Stomach (tissue), 8 donors: ENCODE measurements at regions not wholly inside any gene's neighbourhood (a gene's known extent, or its start where the extent isn't known, plus 50 kb on each side); places are given as distances from the start of the nearest gene placed in this dataset.

ENCODE experiments used
- DNase-seq, 2 donors: peaks; one replicate each; pipeline versions ENCODE4 v3.0.0 to v3.0.0-alpha.2; 2013 to 2019
- H3K27ac ChIP-seq, 5 donors: fragments of 200-600 bp in 4 of 5; sonication (generic) in 4 of 5; one replicate each; pipeline ENCODE4 v1.5.1; 2013 to 2019; ENCODE audit warnings: mild to moderate bottlenecking in 1 of 5, moderate library complexity in 1 of 5
- H3K27me3 ChIP-seq, 3 donors: fragments of 200-600 bp; sonication (generic); one replicate each; pipeline ENCODE4 v1.5.1; 2017 to 2019; ENCODE audit warnings: mixed run types in 1 of 3
- H3K36me3 ChIP-seq, 4 donors: fragments of 200-600 bp; sonication (generic); 1 replicate in 3 of 4; 2 replicates in 1 of 4; pipeline ENCODE4 v1.5.1; 2016 to 2019
- H3K4me1 ChIP-seq, 4 donors: fragments of 200-600 bp; sonication (generic); one replicate each; pipeline ENCODE4 v1.5.1; 2016 to 2019
- H3K4me3 ChIP-seq, 4 donors: fragments of 200-600 bp; sonication (generic) in 3 of 4; one replicate each; pipeline ENCODE4 v1.5.1; 2016 to 2019; ENCODE audit warnings: mild to moderate bottlenecking in 1 of 4
- H3K9me3 ChIP-seq, 4 donors: fragments of 200-600 bp; sonication (generic); one replicate each; pipeline ENCODE4 v1.5.1; 2016 to 2019
- EP300 ChIP-seq: sonication (generic); formaldehyde crosslinking; IDR thresholded peaks from one replicate; pipeline ENCODE4 v1.6.1; 2017; ENCODE audit warnings: antibody characterized with exemption
- POLR2A ChIP-seq, 4 donors: fragments of 450-650 bp; IDR thresholded peaks; one replicate each; pipeline ENCODE4 v1.6.1; 2016; ENCODE audit warnings: antibody characterized with exemption in 4 of 4, control low read depth in 2 of 4, mild to moderate bottlenecking in 1 of 4, moderate library complexity in 1 of 4
- POLR2AphosphoS5 ChIP-seq, 3 donors: sonication (generic); formaldehyde crosslinking; IDR thresholded peaks; one replicate each; pipeline ENCODE4 v1.6.1; 2016; ENCODE audit warnings: antibody characterized with exemption in 3 of 3
- WGBS, 5 donors: extraction: QIAGEN DNeasy Blood & Tissue Kit in 3 of 5; methylation state at CpG; one replicate each; pipeline versions ENCODE4 v1.1.5 to v1.1.7; 2013 to 2018; 5-methylcytosine and 5-hydroxymethylcytosine counted together
- intact Hi-C: fragments of 100-400 bp; cut with DNase I; formaldehyde crosslinking; loops from one replicate; pipeline ENCODE4 v1.15.1; 2023; ENCODE audit warnings: low total_unique reads
- TF ChIP-seq, protein P1 (sequence below), 7 experiments: fragments of 450-650 bp in 4 of 7; fragments of 200-600 bp in 3 of 7; sonication (generic) in 3 of 7; IDR thresholded peaks; one replicate each; pipeline ENCODE4 v1.5.1; 2016 to 2019; ENCODE audit warnings: antibody characterized with exemption in 7 of 7, control low read depth in 2 of 7, mild to moderate bottlenecking in 1 of 7
- donor health status: healthy with polysubstance abuse.
- donor health status: Bipolar disorder and iron deficiency.
- donor health status: healthy.

- H3K27ac ChIP-seq = peak overlapping the region in 4 of 5 donors; percentile 24 to 71 (median 51)
- no peaks in the 10 kb centered on the region for H3K27me3 ChIP-seq
- H3K4me3 ChIP-seq = no peak overlapping the region
- no peak for TF ChIP-seq EP300
- no peak for TF ChIP-seq POLR2A (IDR thresholded peaks at IDR 0.05)
- 81 to 87% (median 83%) methylated on average over 8 of the region's 8 CpGs for WGBS, 5 donors
- intact Hi-C loops = loop anchor here (10.0 kb wide), 1 partner anchor 341 kb away; no protein-coding TSS in a partner anchor
- H3K36me3 ChIP-seq = no peaks in the 10 kb centered on the region
- no peaks in the 10 kb centered on the region for H3K9me3 ChIP-seq
- peaks cover 0 to 31% (median 16%) of the 10 kb centered on the region in 4 donors for H3K4me1 ChIP-seq
- DNase-seq = no peak
These were observed 334.7 kb downstream of the SOX9 start for GRCh38 chr17:72455562-72455961.

GRCh38 chr17:72456075-72456474 is 335.3 kb downstream of the SOX9 start:
- Histone ChIP-seq H3K9me3 (no peaks in the 10 kb centered on the region), H3K4me3 (no peak overlapping the region), H3K4me1 (peaks cover 0 to 36% (median 19%) of the 10 kb centered on the region in 4 donors), H3K27ac (peak overlapping the region in 4 of 5 donors; percentile 29 to 71 (median 51)), H3K27me3 (no peaks in the 10 kb centered on the region), H3K36me3 (no peaks in the 10 kb centered on the region)
- peak in 2 of 3 donors; percentile 21 to 49 for TF ChIP-seq POLR2AphosphoS5 (IDR thresholded peaks at IDR 0.05)
- TF ChIP-seq POLR2A (IDR thresholded peaks at IDR 0.05) = no peak
- intact Hi-C loops = loop anchor here (10.0 kb wide), 1 partner anchor 341 kb away; no protein-coding TSS in a partner anchor
- peak; percentile 63 to 72 for DNase-seq
- WGBS, 5 donors = 26 to 53% (median 30%) methylated on average over 4 of the region's 4 CpGs

DNA sequence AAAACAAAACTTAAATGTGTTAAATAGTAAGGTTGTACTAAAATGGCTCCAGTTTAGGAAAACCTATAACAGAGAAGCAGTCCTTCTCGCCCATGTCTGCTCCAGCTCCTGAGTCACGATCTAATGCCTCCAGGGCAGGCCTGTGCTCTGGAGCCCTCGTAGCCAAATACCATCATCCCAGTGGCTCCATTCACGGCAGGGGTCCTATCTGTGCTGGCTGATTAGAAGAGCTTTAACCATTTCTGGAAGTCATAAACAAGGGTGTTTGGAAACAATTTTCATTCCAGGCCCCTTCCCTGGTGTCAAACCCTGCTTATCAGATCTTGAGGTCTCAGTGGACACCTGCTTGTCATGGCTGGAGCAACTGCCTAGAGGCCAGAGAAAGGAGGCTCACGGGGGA is 336.9 kb downstream of the SOX9 start:
- 83 to 93% (median 87%) methylated on average over 5 of the region's 5 CpGs for WGBS, 5 donors
- Histone ChIP-seq H3K27me3 (no peaks in the 10 kb centered on the region), H3K4me1 (peaks cover 3 to 49% (median 22%) of the 10 kb centered on the region in 4 donors), H3K4me3 (no peak overlapping the region), H3K27ac (peak overlapping the region in 1 of 5 donors; percentile 74), H3K36me3 (no peaks in the 10 kb centered on the region), H3K9me3 (no peaks in the 10 kb centered on the region)
- DNase-seq = no peak
- intact Hi-C loops = loop anchor here (10.0 kb wide), 1 partner anchor 343 kb away; no protein-coding TSS in a partner anchor
- TF ChIP-seq EP300 = no peak

GRCh38 chr17:72458301-72458700 is 337.5 kb downstream of the SOX9 start:
- DNase-seq = no peak
- Histone ChIP-seq H3K4me3 (no peak overlapping the region), H3K9me3 (no peaks in the 10 kb centered on the region), H3K4me1 (peaks cover 5 to 50% (median 20%) of the 10 kb centered on the region in 4 donors), H3K36me3 (no peaks in the 10 kb centered on the region), H3K27ac (peak overlapping the region; percentile 19 to 74 (median 56)), H3K27me3 (no peaks in the 10 kb centered on the region)
- WGBS, 5 donors = 84 to 93% (median 90%) methylated on average over 9 of the region's 9 CpGs
- intact Hi-C loops = loop anchor here (10.0 kb wide), 1 partner anchor 344 kb away; no protein-coding TSS in a partner anchor
- TF ChIP-seq POLR2AphosphoS5 (IDR thresholded peaks at IDR 0.05) = no peak
- TF ChIP-seq POLR2A (IDR thresholded peaks at IDR 0.05) = no peak
- TF ChIP-seq, protein P1, sequence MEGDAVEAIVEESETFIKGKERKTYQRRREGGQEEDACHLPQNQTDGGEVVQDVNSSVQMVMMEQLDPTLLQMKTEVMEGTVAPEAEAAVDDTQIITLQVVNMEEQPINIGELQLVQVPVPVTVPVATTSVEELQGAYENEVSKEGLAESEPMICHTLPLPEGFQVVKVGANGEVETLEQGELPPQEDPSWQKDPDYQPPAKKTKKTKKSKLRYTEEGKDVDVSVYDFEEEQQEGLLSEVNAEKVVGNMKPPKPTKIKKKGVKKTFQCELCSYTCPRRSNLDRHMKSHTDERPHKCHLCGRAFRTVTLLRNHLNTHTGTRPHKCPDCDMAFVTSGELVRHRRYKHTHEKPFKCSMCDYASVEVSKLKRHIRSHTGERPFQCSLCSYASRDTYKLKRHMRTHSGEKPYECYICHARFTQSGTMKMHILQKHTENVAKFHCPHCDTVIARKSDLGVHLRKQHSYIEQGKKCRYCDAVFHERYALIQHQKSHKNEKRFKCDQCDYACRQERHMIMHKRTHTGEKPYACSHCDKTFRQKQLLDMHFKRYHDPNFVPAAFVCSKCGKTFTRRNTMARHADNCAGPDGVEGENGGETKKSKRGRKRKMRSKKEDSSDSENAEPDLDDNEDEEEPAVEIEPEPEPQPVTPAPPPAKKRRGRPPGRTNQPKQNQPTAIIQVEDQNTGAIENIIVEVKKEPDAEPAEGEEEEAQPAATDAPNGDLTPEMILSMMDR (IDR thresholded peaks at IDR 0.05) = no peak
- no peak for TF ChIP-seq EP300

- H3K9me3 ChIP-seq = no peaks in the 10 kb centered on the region
- DNase-seq = peak in 1 of 2 donors; percentile 35
- peak overlapping the region; percentile 22 to 89 (median 78) for H3K27ac ChIP-seq
- intact Hi-C loops = no loop called here
- H3K27me3 ChIP-seq = no peaks in the 10 kb centered on the region
- no peaks in the 10 kb centered on the region for H3K36me3 ChIP-seq
- TF ChIP-seq POLR2A (IDR thresholded peaks at IDR 0.05) = no peak
- TF ChIP-seq, protein P1 (IDR thresholded peaks at IDR 0.05) = no peak
- no peak for TF ChIP-seq EP300
- TF ChIP-seq POLR2AphosphoS5 (IDR thresholded peaks at IDR 0.05) = no peak
- no peak overlapping the region for H3K4me3 ChIP-seq
- H3K4me1 ChIP-seq = peaks cover 18 to 69% (median 31%) of the 10 kb centered on the region in 4 donors
These were observed 339.9 kb downstream of the SOX9 start for GRCh38 chr17:72460711-72461110.

DNA sequence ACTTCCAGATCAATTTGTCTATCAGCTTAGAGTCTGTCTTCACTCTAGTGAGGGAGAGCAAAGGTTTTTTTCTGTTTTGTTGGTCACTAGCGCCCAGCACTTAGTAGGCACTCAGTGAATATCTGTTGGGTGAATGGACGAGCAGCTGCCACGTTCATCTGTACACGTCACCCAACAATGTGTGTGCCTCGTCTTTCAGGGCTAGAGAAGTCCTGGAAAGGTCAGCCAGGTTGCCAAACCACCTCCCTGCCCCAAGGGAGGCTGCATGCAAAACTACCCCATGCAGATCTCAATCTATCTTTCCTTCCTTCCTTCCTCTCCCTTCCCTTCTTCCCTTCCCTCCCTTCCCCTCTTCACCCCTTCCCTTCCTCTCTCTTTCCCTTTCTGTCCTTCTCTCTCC is 340.9 kb downstream of the SOX9 start:
- Histone ChIP-seq H3K27ac (peak overlapping the region; percentile 70 to 89 (median 79)), H3K27me3 (no peaks in the 10 kb centered on the region), H3K4me3 (no peak overlapping the region), H3K9me3 (no peaks in the 10 kb centered on the region), H3K4me1 (peaks cover 18 to 69% (median 33%) of the 10 kb centered on the region in 4 donors), H3K36me3 (no peaks in the 10 kb centered on the region)
- WGBS, 5 donors = 40 to 57% (median 57%) methylated on average over 5 of the region's 5 CpGs
- intact Hi-C loops = no loop called here
- no peak for DNase-seq
- TF ChIP-seq POLR2AphosphoS5 (IDR thresholded peaks at IDR 0.05) (no peak), EP300 (no peak), POLR2A (IDR thresholded peaks at IDR 0.05) (no peak)
- TF ChIP-seq, protein P1 (IDR thresholded peaks at IDR 0.05) = no peak
